ENCODE measurements at regions not wholly inside any gene's neighbourhood (a gene's known extent, or its start where the extent isn't known, plus 50 kb on each side); places are given as distances from the start of the nearest gene placed in this dataset.

DNA sequence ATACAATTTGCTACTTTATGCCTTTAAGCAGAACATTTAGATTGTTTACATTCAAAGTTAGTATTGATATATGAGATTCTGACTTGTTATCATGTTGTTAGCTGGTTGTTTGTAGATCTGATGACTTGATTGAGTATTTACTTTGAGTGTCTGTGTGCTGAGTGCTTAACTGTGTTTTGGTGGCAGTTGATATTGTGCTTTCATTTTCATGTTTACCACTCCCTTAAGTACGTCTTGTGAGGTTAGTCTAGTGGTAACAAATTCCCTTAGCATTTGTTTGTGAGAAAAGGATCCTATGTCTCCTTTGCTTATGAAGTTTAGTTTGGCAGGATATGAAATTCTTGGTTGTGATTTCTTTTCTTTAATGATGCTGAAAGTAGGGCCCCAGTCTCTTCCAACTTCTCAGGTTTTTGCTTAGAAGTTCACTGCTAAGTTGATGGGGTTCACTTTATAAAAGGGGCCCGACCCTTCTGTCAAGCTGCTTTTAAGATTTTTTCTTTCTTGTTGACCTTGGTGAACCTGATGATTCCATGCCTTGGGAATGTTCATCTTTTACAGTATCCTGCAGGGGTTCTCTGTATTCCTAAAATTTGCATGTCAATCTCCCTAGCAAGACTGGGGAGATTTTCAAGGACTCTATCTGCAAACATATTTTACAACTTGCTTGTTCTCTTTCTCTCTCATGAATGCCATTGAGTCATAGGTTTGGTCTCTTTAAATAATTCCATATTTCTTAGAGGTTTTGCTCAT is 1095.4 kb upstream of the PCDH20 start:
- H3K27ac ChIP-seq: peak overlapping the region; percentile 70
- TF ChIP-seq, protein P1, sequence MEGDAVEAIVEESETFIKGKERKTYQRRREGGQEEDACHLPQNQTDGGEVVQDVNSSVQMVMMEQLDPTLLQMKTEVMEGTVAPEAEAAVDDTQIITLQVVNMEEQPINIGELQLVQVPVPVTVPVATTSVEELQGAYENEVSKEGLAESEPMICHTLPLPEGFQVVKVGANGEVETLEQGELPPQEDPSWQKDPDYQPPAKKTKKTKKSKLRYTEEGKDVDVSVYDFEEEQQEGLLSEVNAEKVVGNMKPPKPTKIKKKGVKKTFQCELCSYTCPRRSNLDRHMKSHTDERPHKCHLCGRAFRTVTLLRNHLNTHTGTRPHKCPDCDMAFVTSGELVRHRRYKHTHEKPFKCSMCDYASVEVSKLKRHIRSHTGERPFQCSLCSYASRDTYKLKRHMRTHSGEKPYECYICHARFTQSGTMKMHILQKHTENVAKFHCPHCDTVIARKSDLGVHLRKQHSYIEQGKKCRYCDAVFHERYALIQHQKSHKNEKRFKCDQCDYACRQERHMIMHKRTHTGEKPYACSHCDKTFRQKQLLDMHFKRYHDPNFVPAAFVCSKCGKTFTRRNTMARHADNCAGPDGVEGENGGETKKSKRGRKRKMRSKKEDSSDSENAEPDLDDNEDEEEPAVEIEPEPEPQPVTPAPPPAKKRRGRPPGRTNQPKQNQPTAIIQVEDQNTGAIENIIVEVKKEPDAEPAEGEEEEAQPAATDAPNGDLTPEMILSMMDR (IDR thresholded peaks at IDR 0.05): no peak
- no peak for TF ChIP-seq ZFX (IDR thresholded peaks at IDR 0.05; ENCODE audit: borderline replicate concordance)

DNA sequence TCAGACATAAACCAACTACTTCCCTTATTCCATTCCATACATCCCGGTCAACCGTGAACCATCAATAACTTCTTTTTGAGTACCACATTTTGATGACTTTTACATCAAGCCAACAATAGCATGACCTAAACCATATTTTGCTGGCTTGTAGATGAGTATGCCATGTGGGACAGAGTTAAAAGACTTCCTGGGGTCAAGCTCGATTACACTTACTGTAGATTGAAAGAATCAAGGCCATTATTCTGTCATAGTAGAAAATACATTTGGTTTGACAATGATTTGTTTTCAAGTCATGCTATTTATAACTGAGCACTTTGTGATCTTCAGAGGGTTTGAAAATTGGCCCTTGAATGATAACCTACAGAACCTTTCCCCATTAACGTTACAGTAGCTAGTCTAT is 1086.9 kb upstream of the PCDH20 start:
- TF ChIP-seq, protein P1 (IDR thresholded peaks at IDR 0.05): no peak

DNA sequence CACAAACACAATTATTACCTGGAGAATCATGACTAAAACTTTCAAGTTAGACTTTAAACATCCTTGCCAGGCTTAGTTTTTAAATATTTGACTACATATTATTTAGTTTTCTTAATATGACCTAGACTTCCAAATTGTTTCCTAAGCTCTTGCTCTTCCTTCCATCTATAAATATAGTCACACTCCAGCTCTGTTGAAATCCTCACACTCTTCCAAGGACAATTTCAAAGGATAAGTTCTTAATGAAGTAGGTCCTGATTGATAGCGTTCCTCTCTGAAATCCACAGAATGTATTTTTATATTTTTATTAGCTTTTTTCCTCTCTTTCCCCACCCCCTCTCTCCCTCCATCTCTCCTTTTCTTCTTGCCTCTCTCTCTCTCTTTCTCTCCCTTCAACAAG is 1074.1 kb upstream of the PCDH20 start:
- no peak overlapping the region for H3K27ac ChIP-seq
- TF ChIP-seq ZFX (IDR thresholded peaks at IDR 0.05; ENCODE audit: borderline replicate concordance): no peak
- TF ChIP-seq, protein P1 (IDR thresholded peaks at IDR 0.05): no peak

More for the DNA sequence above, 1086.9 kb upstream of the PCDH20 start:
- no peak overlapping the region for H3K27ac ChIP-seq

DNA sequence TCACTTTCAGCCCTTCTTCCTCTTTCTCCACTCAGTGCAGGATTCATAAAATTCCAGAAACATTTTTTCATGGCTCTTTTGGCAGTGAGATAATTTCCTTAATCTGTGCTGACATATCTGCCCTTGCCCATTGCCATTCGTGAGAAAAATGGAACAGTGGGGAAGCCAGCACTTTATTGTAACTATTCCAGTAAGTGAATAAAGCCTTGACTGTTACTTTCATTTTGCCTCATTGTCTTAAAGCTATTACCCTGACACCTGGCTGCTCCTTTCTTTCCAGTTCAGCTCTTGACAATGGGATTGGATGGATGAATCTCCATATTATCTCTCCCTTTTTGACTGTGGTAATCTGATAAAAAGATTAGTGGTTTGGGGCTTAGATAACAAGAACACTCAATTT is 1068.1 kb upstream of the PCDH20 start:
- TF ChIP-seq, protein P1 (IDR thresholded peaks at IDR 0.05): no peak
- no peak for TF ChIP-seq ZFX (IDR thresholded peaks at IDR 0.05; ENCODE audit: borderline replicate concordance)
- H3K27ac ChIP-seq: no peak overlapping the region

DNA sequence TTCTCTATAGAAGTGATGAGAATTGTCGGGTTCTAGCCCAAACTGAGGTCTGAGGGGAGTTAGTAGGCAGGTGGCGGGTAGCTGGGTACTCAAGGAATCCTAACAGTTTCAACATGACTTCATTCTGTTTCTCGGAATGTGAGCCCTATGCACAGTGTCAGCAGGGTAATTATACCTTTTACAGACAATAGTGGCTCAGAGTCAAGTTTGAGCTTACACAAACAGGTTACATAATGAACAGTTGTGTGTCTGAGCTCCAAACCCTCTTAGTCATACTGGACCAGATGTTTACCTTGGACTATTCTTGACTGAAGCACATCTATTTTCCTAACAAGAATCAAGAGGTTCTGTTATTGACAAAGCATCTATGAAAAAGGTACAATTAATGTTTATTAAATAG is 1066.7 kb upstream of the PCDH20 start:
- TF ChIP-seq, protein P1 (IDR thresholded peaks at IDR 0.05): no peak
- no peak for TF ChIP-seq ZFX (IDR thresholded peaks at IDR 0.05; ENCODE audit: borderline replicate concordance)
- H3K27ac ChIP-seq: no peak overlapping the region

DNA sequence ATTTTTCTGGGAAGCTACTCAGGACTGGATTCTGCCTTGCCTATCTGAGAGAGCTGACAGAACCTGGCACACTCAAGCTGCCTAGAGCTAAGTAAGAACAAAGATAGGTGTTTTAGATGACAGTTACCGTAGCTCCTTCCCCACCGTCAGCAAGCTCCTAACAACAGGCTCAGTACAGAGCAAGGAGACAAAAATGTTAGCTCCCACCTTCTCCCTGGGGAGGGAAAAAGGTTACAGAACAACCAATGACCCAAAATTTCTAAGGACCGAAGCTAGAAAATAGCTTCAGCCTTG is 1058.2 kb upstream of the PCDH20 start:
- H3K27ac ChIP-seq: no peak overlapping the region
- TF ChIP-seq, protein P1 (IDR thresholded peaks at IDR 0.05): no peak
- TF ChIP-seq ZFX (IDR thresholded peaks at IDR 0.05; ENCODE audit: borderline replicate concordance): no peak

DNA sequence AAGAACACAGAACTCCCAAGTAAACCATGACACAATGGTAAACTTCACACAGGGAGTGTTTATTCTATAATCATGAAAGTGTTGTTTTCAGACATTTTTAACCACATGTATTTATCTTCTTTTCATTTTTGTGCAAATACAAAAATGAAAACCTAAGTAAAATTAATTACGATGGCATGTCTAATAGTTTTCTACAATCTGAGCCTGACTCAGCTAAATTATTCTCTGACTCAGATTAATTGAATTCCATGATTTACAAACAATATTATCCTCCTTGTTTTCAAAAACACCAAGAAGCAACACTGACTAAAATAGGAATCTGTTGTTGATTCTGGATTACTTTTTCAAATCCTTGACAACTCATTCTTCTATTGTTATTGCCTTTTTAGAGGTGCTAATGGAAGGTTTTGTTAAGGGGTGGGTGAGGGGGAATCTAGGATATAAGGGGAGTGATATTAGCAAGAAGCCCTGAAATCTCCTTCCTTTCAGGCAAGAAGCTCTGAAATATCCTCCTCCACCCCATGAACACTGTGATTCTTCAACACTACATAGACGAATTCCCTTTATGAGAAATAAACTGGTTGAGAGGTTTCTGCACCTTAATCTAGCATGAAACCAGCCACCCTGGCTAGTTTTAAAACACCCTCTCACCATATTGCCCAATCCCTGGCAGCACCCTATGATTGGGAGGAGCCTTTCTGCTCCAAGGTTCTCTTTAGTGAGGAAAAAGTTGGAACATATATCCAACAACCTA is 1057.7 kb upstream of the PCDH20 start:
- H3K27ac ChIP-seq: no peak overlapping the region
- TF ChIP-seq, protein P1 (IDR thresholded peaks at IDR 0.05): no peak
- no peak for TF ChIP-seq ZFX (IDR thresholded peaks at IDR 0.05; ENCODE audit: borderline replicate concordance)

All from 22Rv1 (cell line).